Glomerular visceral epithelial cell (primary cell): ENCODE measurements at regions not wholly inside any gene's neighbourhood (a gene's known extent, or its start where the extent isn't known, plus 50 kb on each side); places are given as distances from the start of the nearest gene placed in this dataset.
"Not testable (repeated sequence)": the region's sequence is repeated elsewhere in the genome, so short reads cannot be mapped to it uniquely, and the experiment has no call there.

Experiments
- DNase-seq: peaks from one replicate; pipeline ENCODE4 v3.0.0-alpha.2; 2016; ENCODE audit errors: extremely low spot score

DNA sequence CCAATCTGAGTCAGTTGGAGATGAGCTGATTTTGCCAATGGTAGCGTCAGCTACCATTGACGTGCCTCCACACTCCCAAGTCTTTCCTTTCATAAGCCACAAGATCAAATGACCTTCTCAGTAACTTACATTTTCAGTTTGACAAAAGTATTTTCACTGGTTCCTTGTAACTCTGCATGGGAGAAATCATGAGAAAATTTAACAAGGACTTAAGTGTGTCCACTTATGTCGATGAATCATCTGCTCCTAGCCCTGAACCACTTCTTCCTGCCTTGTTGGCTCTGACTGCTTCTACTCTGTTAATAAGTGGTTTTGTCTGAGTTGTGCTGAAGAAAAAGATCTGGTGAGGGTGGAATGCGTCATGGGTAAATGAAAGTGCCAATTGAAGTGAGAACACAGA lies 101.2 kb downstream of the NFKBIZ start:
- DNase-seq: peak; percentile 96

DNA sequence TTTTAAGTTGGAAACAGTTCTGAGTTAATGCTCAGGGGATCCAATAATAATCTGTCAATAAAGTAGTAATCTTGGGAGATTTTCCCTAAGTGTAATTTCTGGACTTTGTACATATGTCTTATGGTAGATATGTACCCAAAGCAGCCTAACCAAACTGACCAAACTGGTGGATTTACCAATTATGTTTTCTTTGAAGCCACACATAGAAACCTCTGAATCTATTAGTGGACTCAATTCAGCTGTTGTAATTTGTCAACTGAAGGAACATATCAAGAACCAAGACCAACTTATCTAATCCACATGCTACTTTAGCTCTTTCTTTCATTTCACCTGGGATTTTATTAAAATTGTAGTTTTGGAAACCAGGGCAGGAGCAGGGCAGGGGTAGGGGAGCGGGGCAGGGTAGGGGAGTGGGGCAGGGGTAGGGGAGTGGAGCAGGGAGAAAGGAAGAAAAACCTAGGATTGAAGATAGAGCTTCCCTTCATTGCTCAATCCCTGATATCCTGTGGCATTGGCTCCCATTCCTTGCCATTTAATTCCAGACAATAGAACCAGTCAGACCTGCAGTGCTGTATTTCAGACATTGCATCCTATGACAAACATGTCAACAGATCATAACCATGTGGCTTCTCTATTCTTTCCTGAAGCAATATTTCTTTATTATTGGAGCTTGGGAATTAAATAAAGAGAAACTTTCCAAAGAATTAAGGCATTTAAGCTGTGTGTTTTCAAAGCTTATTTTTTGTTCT lies 101.8 kb downstream of the NFKBIZ start:
- DNase-seq: no peak

DNA sequence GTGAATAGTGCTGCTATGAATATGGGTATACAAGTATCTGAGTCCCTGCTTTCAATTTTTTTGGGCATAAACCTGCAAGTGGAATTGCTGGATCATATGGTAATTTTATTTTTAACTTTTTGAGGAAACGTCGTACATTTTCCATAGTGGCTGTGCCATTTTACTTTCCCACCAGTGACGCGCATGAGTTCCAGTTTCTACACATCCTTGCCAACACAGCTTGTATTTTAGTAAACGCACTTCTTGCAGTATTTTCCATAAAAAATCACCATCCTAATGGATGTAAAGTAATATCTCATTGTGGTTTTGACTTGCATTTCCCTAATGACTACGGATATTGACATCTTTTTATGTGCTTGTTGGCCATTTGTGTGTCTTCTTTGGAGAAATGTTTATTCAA lies 105.0 kb downstream of the NFKBIZ start:
- DNase-seq: no peak

DNA sequence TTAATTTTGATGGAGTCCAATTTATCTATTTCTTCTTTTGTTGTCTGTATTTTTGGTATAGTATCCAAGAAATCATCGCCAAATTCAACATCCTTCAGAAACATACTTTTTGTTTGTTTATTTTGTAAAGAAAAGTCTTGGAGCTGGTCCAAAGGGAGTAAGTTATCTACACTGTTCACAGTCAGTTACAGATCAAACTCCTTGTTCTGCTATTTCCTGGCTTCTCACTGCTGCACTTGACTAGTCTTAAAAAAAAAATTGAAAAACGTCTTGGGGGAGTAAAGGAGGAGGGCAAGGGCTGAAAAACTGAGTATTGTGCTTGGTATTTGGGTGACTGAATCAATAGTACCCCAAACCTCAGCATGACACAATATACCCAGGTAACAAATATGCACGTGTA lies 105.6 kb downstream of the NFKBIZ start:
- DNase-seq: no peak

- no peak for DNase-seq
Observed at GRCh38 chr3:101962055-101962454, 112.7 kb downstream of the NFKBIZ start.

- no peak for DNase-seq
Observed at GRCh38 chr3:101963902-101964362, 114.6 kb downstream of the NFKBIZ start.

DNA sequence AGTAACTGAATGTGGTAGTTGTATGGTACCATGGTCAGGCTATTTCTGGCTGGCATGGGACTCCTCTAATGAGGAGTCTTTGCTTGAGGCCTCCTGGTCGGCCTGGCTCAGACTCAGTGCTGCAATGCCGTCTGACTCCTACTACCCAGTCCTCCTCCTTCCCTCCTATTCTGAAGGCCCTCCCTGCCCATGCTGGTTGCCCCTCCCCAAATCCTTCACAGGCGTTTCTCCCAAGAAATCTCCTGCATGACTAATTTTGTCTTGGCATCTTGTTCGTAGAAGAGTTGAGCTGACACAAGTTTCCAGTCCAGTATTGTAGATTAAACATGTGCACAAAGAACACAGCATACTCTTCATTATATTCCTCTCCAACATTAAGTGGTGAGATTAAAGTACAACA lies 115.5 kb downstream of the NFKBIZ start:
- DNase-seq: no peak

DNA sequence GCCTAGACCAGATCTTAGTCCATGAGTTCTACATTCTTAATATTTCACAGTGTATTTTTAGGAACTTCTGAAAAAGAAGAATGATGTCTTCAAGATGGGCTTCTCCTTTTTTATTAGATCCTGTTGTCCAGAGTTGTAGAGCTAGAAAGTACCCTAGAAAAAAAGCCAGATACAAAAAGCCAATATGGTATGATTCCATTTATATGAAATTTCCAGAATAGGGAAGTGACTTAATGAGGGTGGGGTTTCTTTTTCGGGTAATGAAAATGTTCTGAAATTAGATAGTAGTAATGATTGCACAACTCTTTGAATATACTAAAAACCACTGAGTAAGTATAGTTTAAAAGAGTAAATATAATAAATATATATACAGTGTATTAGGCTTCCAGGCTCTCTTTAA lies 116.9 kb downstream of the NFKBIZ start:
- no peak for DNase-seq

- no peak for DNase-seq
Observed at GRCh38 chr3:101970212-101970611, 120.9 kb downstream of the NFKBIZ start.

DNA sequence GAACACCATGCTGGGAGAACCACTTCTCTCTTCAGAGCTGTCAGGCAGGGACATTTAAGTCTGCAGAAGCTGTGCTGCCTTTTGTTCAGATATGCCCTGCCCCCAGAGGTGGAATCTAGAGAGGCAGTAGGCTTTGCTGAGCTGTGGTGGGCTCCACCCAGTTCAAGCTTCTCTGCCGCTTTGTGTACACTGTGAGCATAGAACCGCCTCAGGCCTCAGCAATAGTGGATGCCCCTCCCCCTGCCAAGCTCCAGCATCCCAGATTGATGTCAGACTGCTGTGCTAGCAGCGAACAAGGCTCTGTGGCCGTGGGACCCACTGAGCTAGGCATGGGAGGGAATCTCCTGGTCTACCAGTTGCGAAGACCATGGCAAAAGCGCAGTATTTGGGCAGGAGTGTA lies 121.6 kb downstream of the NFKBIZ start:
- no peak for DNase-seq

DNA sequence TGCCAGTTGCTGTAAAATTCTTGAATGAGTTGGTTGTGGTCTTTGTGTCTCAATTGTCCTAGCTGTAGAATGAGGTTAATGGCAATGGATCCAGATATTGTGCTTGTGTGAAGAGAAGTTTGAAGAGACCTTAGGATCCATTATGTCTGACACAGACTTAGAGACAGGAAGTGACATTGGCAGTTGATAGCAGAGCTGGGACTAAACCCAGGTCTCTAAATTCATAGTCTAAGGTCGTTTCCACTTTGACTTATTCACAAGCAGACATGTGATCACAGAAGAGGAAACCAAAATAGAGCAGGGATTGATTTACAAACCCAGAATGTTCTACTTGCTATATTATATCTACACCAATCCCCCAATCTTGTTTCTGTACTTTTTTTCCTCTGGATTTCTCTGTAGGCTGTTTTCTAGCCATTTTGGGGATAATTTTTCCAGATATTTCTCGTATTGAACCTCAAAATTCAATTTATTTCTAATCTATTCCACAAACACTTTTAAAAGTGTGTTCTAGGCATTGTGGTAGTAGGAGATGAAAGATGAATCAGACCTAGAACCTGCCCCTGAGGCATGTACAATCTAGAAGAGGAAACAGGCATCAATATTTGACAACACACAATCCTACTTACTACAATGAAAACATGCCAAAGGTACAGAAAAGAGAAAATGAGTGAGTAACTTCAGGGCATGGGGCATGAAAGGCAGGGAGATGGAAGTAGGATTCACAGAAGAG lies 123.3 kb downstream of the NFKBIZ start:
- DNase-seq: no peak

DNA sequence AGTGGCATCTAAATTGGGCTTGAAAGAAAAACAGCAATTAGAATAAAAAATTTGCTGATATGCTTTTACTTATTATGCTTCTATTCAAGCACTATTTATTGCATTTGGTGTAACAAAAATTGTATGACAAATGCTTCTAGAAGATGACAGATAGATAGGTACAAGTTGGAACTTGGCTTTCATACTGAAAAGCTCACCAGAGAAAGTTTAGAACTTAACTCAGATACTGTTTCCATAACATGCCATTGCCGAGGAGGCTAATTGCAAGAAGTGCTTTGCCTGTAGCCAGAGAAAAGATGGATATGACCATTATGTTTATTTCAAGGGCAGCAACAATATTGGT lies 123.8 kb downstream of the NFKBIZ start:
- no peak for DNase-seq

DNA sequence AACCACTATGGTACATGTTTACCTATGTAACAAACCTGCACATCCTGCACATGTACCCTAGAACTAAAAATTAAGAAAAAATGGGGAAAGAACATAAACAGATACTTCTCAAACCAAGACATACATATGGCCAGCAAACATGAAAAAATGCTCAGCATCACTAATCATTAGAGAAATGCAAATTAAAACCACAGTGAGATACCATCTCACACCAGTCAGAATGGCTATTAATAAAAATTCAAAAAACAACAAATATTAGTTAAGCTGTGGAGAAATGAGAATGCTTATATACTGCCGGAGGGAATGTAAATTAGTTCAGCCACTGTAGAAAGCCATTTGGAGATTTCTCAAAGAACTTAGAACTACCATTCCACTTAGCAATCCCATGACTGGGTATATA lies 126.1 kb downstream of the NFKBIZ start:
- DNase-seq: not testable (repeated sequence)

DNA sequence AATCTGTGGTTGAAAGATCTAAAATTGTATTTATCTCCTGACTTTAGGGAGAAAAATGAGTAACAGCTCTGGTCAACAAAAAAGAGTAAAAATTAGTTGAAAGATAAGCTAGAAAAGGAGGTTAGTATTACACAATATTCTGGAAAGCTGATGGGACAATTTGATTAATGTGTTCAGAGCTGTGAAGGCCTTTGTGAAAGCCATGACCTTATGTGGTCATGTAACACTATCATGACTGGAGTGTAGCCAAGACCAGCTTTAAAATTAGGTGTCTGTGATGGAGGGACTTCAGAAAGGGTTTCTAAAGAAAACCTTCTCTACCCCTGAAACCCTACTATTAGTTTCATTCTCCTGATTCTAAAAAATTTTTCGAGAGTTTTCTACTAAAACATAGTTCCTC lies 127.2 kb downstream of the NFKBIZ start:
- peak; percentile 48 for DNase-seq

DNA sequence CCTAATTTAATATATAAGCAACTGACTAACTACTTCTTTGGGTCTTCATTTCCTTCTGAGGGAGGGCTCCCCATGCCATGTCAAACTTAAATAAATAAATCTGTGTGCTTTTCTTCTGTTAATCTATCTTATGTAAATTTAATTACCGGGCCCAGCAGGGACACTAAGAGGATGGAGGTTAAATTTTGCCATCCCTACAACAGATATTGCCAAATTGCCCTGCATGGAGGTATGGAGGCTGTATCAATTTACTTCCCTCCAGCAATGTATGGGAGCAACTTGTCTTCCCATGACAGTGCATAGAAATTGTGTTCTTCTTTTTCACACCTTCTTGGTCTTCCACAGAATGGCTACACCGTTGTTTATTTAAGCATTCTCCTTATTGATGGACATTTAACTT lies 129.0 kb downstream of the NFKBIZ start:
- no peak for DNase-seq

DNA sequence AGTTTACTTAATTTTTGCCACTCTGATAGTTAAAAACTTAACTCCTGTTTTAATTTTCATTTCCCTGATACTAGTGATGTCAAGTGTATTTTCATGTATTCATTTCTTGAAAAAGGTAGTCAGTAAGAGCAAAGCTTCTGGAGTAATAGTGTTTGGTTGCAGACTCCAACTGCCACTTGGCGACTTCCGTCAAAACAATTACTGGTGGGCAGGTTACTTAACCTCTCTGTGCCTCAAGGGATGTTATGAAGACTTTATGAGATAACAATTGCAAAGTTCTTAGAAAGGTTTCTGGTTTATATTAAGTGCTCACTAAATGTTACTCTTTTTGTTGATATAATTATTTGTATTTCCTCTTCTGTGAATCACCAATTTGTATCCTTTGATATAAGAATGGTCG lies 129.7 kb downstream of the NFKBIZ start:
- DNase-seq: no peak

DNA sequence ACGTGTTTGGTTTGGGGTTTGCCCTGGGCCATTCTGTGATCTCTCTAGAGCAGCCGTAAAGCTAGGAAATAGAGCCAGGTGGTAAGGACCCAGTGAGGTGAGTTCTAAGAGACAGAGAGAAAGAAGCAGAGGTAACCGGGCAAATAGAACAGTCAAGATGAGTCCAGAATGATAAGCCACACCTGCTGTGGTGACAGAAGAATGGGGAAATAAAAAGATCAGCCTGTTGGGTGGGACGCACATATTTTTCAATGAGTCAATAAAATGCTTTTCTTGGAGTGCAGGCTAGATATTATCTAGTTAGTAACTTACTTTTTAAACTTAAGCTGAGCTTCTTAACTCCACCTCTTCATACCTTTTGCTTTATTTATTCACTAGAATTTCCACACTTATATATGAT lies 135.0 kb downstream of the NFKBIZ start:
- DNase-seq: no peak

DNA sequence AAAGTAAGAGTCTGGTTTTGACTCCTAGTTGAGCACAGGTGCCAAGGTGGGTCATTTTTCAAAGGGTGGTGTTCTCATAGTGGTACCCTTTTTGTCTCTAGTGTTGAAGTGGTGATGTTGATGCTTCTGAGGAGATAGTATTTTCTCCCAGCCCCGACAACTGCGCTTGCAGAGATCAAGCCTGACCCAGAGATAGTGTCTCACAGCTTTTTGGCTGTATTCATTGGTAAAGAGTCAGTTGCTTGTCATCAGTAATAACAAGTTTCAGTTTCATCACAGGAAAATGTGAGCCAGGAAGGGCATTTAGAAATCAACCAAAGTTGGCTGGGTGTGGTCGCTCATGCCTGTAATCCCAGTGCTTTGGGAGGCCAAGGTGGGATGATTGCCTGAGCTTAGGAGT lies 139.3 kb downstream of the NFKBIZ start:
- DNase-seq: peak; percentile 23

GRCh38 chr3:101989578-101990200 lies 140.4 kb downstream of the NFKBIZ start:
- no peak for DNase-seq

DNA sequence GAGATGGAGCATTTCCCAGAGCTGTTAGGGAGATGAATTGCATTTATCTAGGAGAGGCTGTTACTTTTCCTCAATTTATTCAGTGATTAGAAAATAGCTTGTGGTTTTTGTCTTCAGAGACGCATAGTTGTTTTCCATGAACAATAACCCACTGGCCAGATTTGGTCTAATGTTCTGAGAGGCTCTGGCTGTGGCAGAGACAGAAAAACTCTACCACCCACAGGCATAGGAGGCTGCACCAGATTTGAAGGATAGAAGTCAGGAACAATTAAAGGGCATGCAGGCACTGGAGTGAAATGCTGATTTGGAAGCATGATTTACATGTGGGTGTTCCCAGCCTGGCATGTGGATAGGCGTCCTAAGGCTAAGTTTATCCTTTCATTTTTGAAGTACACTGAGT lies 143.5 kb downstream of the NFKBIZ start:
- no peak for DNase-seq

GRCh38 chr3:101994386-101994785 lies 145.1 kb downstream of the NFKBIZ start:
- no peak for DNase-seq

DNA sequence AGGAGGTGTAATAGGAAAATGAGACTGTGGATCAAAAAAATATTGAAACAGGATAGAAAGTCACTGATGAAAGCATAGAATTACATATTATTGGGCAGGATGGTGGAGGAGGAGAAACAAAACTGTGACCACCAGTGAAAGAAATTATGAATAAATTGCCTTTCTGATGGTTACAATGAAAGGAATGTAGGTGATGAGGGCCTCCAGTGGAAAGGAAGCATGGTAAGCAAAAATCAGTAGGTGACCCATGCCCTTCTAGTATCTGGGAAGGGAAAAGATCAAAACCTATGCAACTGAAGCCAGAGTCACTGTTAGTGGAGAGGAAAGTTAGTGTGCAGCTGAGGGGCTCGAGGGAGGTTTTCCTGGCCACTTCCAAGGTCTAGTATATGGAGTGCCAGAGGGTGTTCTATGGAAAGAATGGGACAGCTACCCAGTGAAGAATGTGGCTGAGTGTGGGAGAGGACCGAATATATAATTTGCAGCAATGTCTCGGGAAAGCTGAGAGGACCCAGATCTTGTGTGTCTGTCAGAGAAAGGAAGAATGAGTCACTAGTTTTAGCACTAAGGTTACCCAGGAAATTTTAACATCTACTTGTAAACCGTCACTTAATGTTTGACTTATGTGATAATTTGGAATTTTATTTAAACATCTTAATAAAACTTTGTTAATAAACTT lies 146.2 kb downstream of the NFKBIZ start:
- DNase-seq: peak; percentile 28

- no peak for DNase-seq
Observed at GRCh38 chr3:101996832-101997231, 147.5 kb downstream of the NFKBIZ start.
